NT2/D1 (cell line): ENCODE measurements at regions not wholly inside any gene's neighbourhood (a gene's known extent, or its start where the extent isn't known, plus 50 kb on each side); places are given as distances from the start of the nearest gene placed in this dataset.

Source experiments
- DNase-seq: peaks from one replicate; pipeline ENCODE4 v3.0.0-alpha.2; 2011; ENCODE audit warnings: low read depth, low spot score
- H3K27me3 ChIP-seq: 2 replicates; pipeline ENCODE4 v1.6.0; 2011; ENCODE audit warnings: mild to moderate bottlenecking; ENCODE audit not compliant: insufficient read length, insufficient read depth
- H3K36me3 ChIP-seq: 2 replicates; pipeline ENCODE4 v1.6.1; 2011; ENCODE audit warnings: mild to moderate bottlenecking, low read length, mixed read lengths; ENCODE audit not compliant: insufficient read depth, insufficient read length
- H3K4me1 ChIP-seq: 2 replicates; pipeline ENCODE4 v1.5.1; 2011; ENCODE audit not compliant: insufficient read depth, insufficient read length
- H3K4me3 ChIP-seq: 2 replicates; pipeline ENCODE4 v1.5.1; 2011; ENCODE audit warnings: low read depth; ENCODE audit not compliant: insufficient read length
- H3K9ac ChIP-seq: 2 replicates; pipeline ENCODE4 v1.6.0; 2011; ENCODE audit warnings: low read depth; ENCODE audit not compliant: insufficient read length
- H3K9me3 ChIP-seq: 2 replicates; pipeline ENCODE4 v1.5.1; 2011; ENCODE audit warnings: mild to moderate bottlenecking, low read length; ENCODE audit not compliant: insufficient read depth
- SUZ12 ChIP-seq: IDR thresholded peaks from 2 replicates; pipeline ENCODE4 v1.6.1; 2011; ENCODE audit not compliant: insufficient read length, insufficient read depth; ENCODE audit errors: extremely low read depth
- YY1 ChIP-seq: IDR thresholded peaks from 2 replicates; pipeline ENCODE4 v1.6.1; 2011; ENCODE audit not compliant: insufficient read length, insufficient read depth
- ZNF274 ChIP-seq: IDR thresholded peaks from 2 replicates; pipeline ENCODE4 v1.6.1; 2011; ENCODE audit warnings: mild to moderate bottlenecking, low read depth, low read length

DNA sequence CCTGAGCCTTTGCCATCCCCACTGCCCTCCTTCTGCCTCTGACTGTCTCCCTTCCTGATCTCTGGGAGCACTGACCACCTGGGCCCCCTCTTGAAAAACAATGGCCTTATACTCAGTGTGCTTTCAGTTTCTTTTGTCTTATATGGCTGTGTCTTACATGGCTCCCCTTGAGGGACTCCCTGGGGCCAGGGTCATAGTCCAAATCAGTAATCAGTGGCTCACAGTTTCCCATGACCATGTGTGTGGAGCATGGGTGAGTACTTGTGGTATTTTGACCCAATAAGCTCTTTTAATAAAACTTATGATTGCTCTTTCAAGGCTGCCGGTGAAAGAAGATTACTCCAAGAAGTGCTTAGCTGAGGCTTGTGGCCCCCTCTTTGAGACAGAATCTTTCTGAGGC lies 62.4 kb upstream of the PCBD1 start:
- TF ChIP-seq YY1: no peak
- TF ChIP-seq ZNF274: no peak
- TF ChIP-seq SUZ12: no peak
- no peak for DNase-seq
- Histone ChIP-seq H3K4me3 (no peak overlapping the region), H3K9ac (no peak overlapping the region), H3K36me3 (no peaks in the 10 kb centered on the region), H3K27me3 (no peaks in the 10 kb centered on the region), H3K4me1 (no peaks in the 10 kb centered on the region), H3K9me3 (no peaks in the 10 kb centered on the region)

DNA sequence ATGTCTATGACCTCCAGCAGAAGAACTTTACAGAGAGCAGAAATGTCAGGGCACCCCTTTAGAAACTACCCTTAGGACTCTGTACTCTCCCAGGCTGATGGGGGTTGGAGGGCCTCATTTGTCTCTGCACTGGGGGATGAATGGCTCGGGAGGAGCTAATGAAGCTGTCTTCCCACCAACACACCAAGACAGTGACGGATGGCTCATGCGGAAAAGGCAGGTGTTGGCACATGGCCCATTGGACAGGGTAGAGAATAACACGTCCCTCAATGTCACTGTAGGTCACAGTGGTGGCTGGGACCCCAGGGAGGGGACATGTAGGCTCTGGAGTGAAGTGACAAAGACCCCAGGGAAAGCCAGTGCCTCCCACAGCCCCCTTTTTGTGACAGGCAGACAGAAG lies 64.0 kb upstream of the PCBD1 start:
- H3K27me3 ChIP-seq: no peaks in the 10 kb centered on the region
- TF ChIP-seq ZNF274 (no peak), SUZ12 (no peak), YY1 (no peak)

DNA sequence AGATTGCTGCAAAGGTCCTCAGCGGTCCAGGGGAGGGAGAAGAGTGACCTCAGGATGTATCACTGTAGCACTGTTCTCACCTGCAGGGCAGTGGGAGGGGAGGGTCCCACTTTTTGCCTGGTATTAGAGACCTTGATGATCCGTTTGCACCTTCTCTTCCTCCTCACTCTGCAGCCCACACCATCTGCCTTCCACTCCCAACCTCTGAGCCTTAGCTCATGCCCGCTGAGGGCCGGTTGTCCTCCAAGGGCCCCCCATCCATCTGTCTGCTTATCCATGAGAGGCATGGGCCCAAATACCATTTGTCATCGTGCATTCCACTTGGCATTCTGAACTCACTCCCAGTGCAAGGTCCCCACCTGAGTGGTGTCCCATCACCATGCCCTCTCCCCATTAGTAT lies 64.6 kb upstream of the PCBD1 start:
- no peaks in the 10 kb centered on the region for H3K27me3 ChIP-seq
- no peak for DNase-seq
- H3K4me3 ChIP-seq: no peak overlapping the region
- no peaks in the 10 kb centered on the region for H3K4me1 ChIP-seq
- TF ChIP-seq YY1 (no peak), ZNF274 (no peak), SUZ12 (no peak)
- no peaks in the 10 kb centered on the region for H3K9me3 ChIP-seq
- H3K36me3 ChIP-seq: no peaks in the 10 kb centered on the region
- H3K9ac ChIP-seq: no peak overlapping the region

More for the DNA sequence above, 64.0 kb upstream of the PCBD1 start:
- H3K36me3 ChIP-seq: no peaks in the 10 kb centered on the region
- no peak overlapping the region for H3K9ac ChIP-seq
- no peaks in the 10 kb centered on the region for H3K4me1 ChIP-seq
- no peaks in the 10 kb centered on the region for H3K9me3 ChIP-seq
- no peak overlapping the region for H3K4me3 ChIP-seq
- DNase-seq: no peak

DNA sequence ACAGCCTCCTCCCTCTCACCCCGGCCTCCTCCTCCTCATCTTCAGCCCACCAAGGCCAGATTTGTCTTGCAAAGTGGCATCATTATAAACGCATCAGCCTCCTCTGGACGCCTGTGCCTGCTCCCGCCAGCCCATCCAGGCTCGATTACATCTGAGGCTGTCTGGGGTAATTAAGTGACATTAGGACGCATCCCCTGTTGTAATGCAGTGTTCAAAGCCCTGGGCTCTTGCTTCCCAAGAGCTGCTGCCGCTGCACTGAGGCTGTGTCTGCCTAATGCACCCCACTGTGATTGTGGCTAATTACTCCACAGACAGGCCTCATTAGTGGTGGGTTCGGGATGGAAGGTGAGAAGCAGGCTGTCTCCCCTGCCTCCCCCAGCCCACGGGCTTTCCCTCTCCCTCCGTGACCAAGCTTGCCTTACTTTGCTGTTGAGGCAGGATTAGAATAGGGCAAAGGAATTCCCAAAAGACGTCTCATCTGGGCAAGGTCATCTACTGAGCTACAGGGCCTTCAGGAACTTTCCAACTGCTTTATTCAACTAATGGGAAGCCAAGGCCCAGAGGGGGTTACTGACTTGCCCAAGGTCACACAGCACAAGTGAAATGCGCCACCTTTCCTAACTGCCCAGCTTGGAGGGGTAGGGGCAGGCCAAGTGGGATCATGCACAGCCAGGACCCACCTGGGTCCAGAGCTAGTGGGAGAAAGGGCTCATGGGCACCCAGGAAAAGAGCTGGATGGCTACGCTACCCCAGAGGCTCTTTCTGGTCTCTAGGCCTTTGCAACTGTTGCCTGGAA lies 66.2 kb upstream of the PCBD1 start:
- Histone ChIP-seq H3K36me3 (no peaks in the 10 kb centered on the region), H3K27me3 (no peaks in the 10 kb centered on the region), H3K9me3 (no peaks in the 10 kb centered on the region), H3K4me1 (no peaks in the 10 kb centered on the region), H3K9ac (no peak overlapping the region), H3K4me3 (no peak overlapping the region)
- TF ChIP-seq ZNF274: no peak
- TF ChIP-seq SUZ12: no peak
- TF ChIP-seq YY1: no peak
- no peak for DNase-seq

DNA sequence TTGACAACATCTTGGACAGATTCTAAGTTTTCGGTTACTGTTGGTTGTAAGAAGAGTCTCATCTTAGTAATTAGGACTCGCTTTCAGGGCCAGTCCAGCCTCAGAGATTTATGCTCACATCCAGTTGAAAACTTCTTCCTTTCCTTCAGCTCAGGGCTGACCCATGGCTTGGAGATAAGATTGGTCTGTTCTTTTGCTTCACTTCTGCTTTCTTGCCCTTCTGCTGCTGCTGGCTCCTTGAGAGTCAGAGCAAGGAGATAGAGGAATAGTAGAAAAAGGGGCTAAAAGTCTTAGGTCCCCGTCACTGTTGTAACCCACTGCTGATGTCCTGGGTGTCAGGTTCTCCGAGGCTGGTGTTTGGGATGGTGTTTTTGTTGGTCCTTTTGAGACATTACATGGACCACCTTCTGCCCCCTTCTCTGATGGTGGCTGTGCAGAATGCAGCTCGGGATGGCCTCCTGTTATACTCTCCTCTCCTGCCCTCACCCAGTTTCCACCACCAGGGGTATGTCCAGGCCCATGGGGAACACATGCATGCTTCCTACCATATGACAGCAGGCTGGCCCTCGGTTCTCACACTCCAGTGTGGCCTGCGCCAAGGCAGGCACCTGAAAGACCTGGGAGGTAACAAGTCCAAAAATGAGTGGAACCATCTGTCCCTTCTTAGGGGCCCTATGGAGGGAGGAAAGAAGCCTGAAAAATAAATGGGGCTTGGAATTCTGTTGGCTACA lies 67.8 kb upstream of the PCBD1 start:
- no peaks in the 10 kb centered on the region for H3K36me3 ChIP-seq
- H3K27me3 ChIP-seq: peaks cover under 1% of the 10 kb centered on the region
- DNase-seq: no peak
- H3K9ac ChIP-seq: no peak overlapping the region
- no peaks in the 10 kb centered on the region for H3K9me3 ChIP-seq
- H3K4me1 ChIP-seq: no peaks in the 10 kb centered on the region
- no peak for TF ChIP-seq YY1
- no peak for TF ChIP-seq SUZ12
- TF ChIP-seq ZNF274: no peak
- no peak overlapping the region for H3K4me3 ChIP-seq

DNA sequence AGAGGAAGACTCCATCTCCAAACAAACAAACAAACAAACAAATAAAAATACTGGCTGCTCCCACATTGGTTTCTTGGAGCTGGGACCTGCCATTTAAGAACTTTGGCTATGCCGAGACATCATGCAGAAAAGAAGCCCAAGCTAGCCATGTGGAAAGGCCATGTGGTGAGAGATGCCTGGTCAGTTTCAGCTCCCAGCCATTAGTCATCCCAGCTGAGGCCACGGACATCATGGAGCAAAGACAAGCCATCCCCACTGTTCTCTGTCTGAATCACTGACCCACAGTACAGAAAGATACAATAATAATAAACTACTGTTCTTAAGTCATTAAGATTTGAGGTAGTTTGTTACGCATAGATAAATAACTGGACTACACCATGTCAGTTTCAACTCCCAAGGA lies 70.0 kb upstream of the PCBD1 start:
- TF ChIP-seq ZNF274: no peak
- no peak for TF ChIP-seq SUZ12
- TF ChIP-seq YY1: no peak
- no peak for DNase-seq
- Histone ChIP-seq H3K4me3 (no peak overlapping the region), H3K36me3 (no peaks in the 10 kb centered on the region), H3K27me3 (peaks cover 6% of the 10 kb centered on the region), H3K9ac (no peak overlapping the region), H3K4me1 (no peaks in the 10 kb centered on the region), H3K9me3 (no peaks in the 10 kb centered on the region)

DNA sequence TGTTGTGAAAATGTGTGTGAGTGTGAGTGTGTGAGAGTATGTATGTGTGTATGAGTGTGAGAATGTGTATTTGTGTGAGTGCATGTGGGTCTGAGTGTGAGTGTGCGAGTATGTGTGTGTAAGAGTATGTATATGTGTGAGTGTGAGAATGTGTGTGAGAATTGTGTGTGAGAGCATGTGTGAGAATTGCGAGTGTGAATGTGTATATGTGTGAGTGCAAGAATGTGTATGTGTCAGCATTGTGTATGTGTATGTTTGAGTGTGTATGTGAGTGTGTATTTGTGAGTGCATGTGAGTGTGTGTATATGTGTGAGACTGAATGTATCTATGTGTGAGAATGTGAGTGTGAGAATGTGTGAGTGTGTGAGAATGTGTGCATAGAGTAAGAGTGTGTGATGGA lies 72.0 kb upstream of the PCBD1 start:
- TF ChIP-seq ZNF274: no peak
- no peak for TF ChIP-seq YY1
- TF ChIP-seq SUZ12: no peak
- Histone ChIP-seq H3K9ac (no peak overlapping the region), H3K4me1 (no peaks in the 10 kb centered on the region), H3K36me3 (no peaks in the 10 kb centered on the region), H3K27me3 (peaks cover 19% of the 10 kb centered on the region), H3K9me3 (no peaks in the 10 kb centered on the region), H3K4me3 (no peak overlapping the region)
- DNase-seq: no peak
